Trophoblast cell (in vitro differentiated cells and primary cell): ENCODE measurements at regions not wholly inside any gene's neighbourhood (a gene's known extent, or its start where the extent isn't known, plus 50 kb on each side); places are given as distances from the start of the nearest gene placed in this dataset.
A peak's percentile ranks its signal among the peaks of the same experiment; 100 is the strongest.

Experiments used
- DNase-seq, 2 donors: peaks; one replicate each; pipeline ENCODE4 v3.0.0-alpha.2; 2016
- H2AFZ ChIP-seq: 2 replicates; pipeline ENCODE4 v1.6.1; 2013; ENCODE audit warnings: low read length, moderate library complexity, mild to moderate bottlenecking; ENCODE audit not compliant: insufficient read depth, poor library complexity
- H2AK5ac ChIP-seq: 2 replicates; pipeline ENCODE4 v1.6.1; 2013; ENCODE audit warnings: mild to moderate bottlenecking, low read length
- H2BK120ac ChIP-seq: 2 replicates; pipeline ENCODE4 v1.6.1; 2013; ENCODE audit warnings: low read length, mild to moderate bottlenecking, moderate library complexity; ENCODE audit not compliant: insufficient read depth, poor library complexity
- H2BK12ac ChIP-seq: 2 replicates; pipeline ENCODE4 v1.6.1; 2013; ENCODE audit warnings: mild to moderate bottlenecking, low read length, moderate library complexity
- H2BK5ac ChIP-seq: 2 replicates; pipeline ENCODE4 v1.6.1; 2013; ENCODE audit warnings: low read length, low read depth, moderate library complexity, mild to moderate bottlenecking; ENCODE audit not compliant: poor library complexity
- H3K14ac ChIP-seq: 2 replicates; pipeline ENCODE4 v1.6.1; 2013; ENCODE audit warnings: mild to moderate bottlenecking, low read length
- H3K18ac ChIP-seq: 2 replicates; pipeline ENCODE4 v1.6.1; 2013; ENCODE audit warnings: mild to moderate bottlenecking, low read length
- H3K23ac ChIP-seq: 2 replicates; pipeline ENCODE4 v1.6.1; 2013; ENCODE audit warnings: low read length
- H3K27ac ChIP-seq: 2 replicates; pipeline ENCODE4 v1.5.1; 2013; ENCODE audit warnings: low read depth, mild to moderate bottlenecking, inconsistent platforms, low read length, moderate library complexity
- H3K27me3 ChIP-seq: 2 replicates; pipeline ENCODE4 v1.6.1; 2013; ENCODE audit warnings: inconsistent platforms, mild to moderate bottlenecking, low read length, moderate library complexity; ENCODE audit not compliant: insufficient read depth
- H3K36me3 ChIP-seq, 2 experiments: 1 replicate in 1 of 2; 2 replicates in 1 of 2; pipeline ENCODE4 v1.6.1; 2013; ENCODE audit warnings: low read length in 2 of 2, mild to moderate bottlenecking in 2 of 2, moderate library complexity in 1 of 2; ENCODE audit not compliant: insufficient read depth in 2 of 2, control insufficient read depth in 1 of 2
- H3K4ac ChIP-seq: 2 replicates; pipeline ENCODE4 v1.6.1; 2013; ENCODE audit warnings: low read depth, mild to moderate bottlenecking, low read length, moderate library complexity
- H3K4me1 ChIP-seq, 2 experiments: 1 replicate in 1 of 2; 2 replicates in 1 of 2; pipeline ENCODE4 v1.6.1; 2013; ENCODE audit warnings: low read length in 2 of 2, mild to moderate bottlenecking in 2 of 2, moderate library complexity in 1 of 2; ENCODE audit not compliant: insufficient read depth in 2 of 2, control insufficient read depth in 1 of 2
- H3K4me2 ChIP-seq: 2 replicates; pipeline ENCODE4 v1.6.1; 2013; ENCODE audit warnings: inconsistent platforms, mild to moderate bottlenecking, low read length, moderate library complexity
- H3K4me3 ChIP-seq: 2 replicates; pipeline ENCODE4 v1.5.1; 2013; ENCODE audit warnings: mild to moderate bottlenecking, low read depth, low read length, inconsistent platforms
- H3K79me1 ChIP-seq: one replicate; pipeline ENCODE4 v1.6.1; 2013; ENCODE audit warnings: low read length
- H3K79me2 ChIP-seq: 2 replicates; pipeline ENCODE4 v1.6.1; 2013; ENCODE audit warnings: low read length, mild to moderate bottlenecking; ENCODE audit not compliant: control insufficient read depth, insufficient read depth, poor library complexity
- H3K9ac ChIP-seq: 2 replicates; pipeline ENCODE4 v1.6.1; 2013; ENCODE audit warnings: mild to moderate bottlenecking, low read length
- H3K9me3 ChIP-seq: 2 replicates; pipeline ENCODE4 v1.6.1; 2013; ENCODE audit warnings: low read depth, mild to moderate bottlenecking, control low read depth, inconsistent platforms, low read length; ENCODE audit not compliant: insufficient read depth
- H4K12ac ChIP-seq: 2 replicates; pipeline ENCODE4 v1.6.1; 2013; ENCODE audit warnings: low read depth, mild to moderate bottlenecking, low read length, moderate library complexity
- H4K8ac ChIP-seq: 2 replicates; pipeline ENCODE4 v1.6.1; 2013; ENCODE audit warnings: low read depth, mild to moderate bottlenecking, low read length, moderate library complexity
- H4K91ac ChIP-seq: one replicate; pipeline ENCODE4 v1.6.1; 2013; ENCODE audit warnings: low read depth, mild to moderate bottlenecking, low read length, moderate library complexity
- WGBS: extraction: QIAGEN DNeasy Blood & Tissue Kit; methylation state at CpG from one replicate; pipeline ENCODE4 v1.1.7; 2013; ENCODE audit warnings: missing lambda C conversion rate; ENCODE audit not compliant: insufficient read length, insufficient coverage; ENCODE audit errors: extremely low coverage; 5-methylcytosine and 5-hydroxymethylcytosine counted together

GRCh38 chr1:167158111-167158812 lies 62.4 kb upstream of the POU2F1 start:
- H3K4me2 ChIP-seq = no peak overlapping the region
- peak overlapping the region; percentile 25 for H4K8ac ChIP-seq
- no peak overlapping the region for H3K4me3 ChIP-seq
- H3K4ac ChIP-seq = peak overlapping the region; percentile 1
- no peak overlapping the region for H3K23ac ChIP-seq
- peaks cover 19% of the 10 kb centered on the region for H3K79me1 ChIP-seq
- peaks cover 12 to 22% of the 10 kb centered on the region in 2 experiments for H3K4me1 ChIP-seq
- DNase-seq = no peak
- H2BK12ac ChIP-seq = peak overlapping the region; percentile 92
- peak overlapping the region; percentile 33 for H3K18ac ChIP-seq
- H3K36me3 ChIP-seq = peaks cover 0 to 2% of the 10 kb centered on the region in 2 experiments
- no peak overlapping the region for H2AFZ ChIP-seq
- WGBS = no CpG with 5 or more reads among the region's 6 CpGs
- no peak overlapping the region for H3K9ac ChIP-seq
- no peaks in the 10 kb centered on the region for H3K9me3 ChIP-seq
- no peak overlapping the region for H2AK5ac ChIP-seq
- no peak overlapping the region for H4K12ac ChIP-seq
- peak overlapping the region; percentile 23 for H2BK5ac ChIP-seq
- H3K27ac ChIP-seq = no peak overlapping the region
- peak overlapping the region; percentile 33 for H4K91ac ChIP-seq
- peak overlapping the region; percentile 6 for H2BK120ac ChIP-seq
- H3K14ac ChIP-seq = peak overlapping the region; percentile 57
- H3K79me2 ChIP-seq = peaks cover 5% of the 10 kb centered on the region
- H3K27me3 ChIP-seq = no peaks in the 10 kb centered on the region

DNA sequence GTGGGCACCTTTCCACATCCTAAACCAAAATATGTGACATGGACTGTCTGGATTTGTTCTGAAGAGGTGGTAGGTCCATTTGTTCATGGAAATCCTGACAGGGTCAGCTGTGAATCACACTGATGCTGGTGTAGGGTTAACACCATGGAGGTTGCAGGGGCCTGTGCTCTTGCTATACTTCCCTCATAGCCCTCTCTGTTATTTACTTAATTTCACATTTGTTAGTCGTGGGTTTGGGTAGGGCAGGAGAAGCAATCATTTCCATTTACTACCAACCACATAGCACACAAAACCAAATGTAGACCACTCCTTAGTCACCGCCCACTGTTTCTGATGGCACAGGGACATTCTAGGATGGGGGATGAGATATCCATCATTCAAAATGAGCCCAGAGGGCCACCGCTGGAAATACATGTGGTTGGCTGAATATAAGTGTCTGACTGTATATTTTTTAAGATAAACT lies 61.8 kb upstream of the POU2F1 start:
- H4K8ac ChIP-seq = no peak overlapping the region
- no CpG with 5 or more reads among the region's 3 CpGs for WGBS
- peaks cover 12 to 22% of the 10 kb centered on the region in 2 experiments for H3K4me1 ChIP-seq
- peaks cover 0 to 2% of the 10 kb centered on the region in 2 experiments for H3K36me3 ChIP-seq
- no peak overlapping the region for H3K4me3 ChIP-seq
- H3K23ac ChIP-seq = no peak overlapping the region
- H4K91ac ChIP-seq = peak overlapping the region; percentile 33
- H3K9ac ChIP-seq = no peak overlapping the region
- no peak overlapping the region for H3K27ac ChIP-seq
- H2BK120ac ChIP-seq = peak overlapping the region; percentile 6
- DNase-seq = no peak
- peaks cover 19% of the 10 kb centered on the region for H3K79me1 ChIP-seq
- H2AFZ ChIP-seq = no peak overlapping the region
- H4K12ac ChIP-seq = no peak overlapping the region
- peaks cover 5% of the 10 kb centered on the region for H3K79me2 ChIP-seq
- H3K14ac ChIP-seq = no peak overlapping the region
- no peak overlapping the region for H2AK5ac ChIP-seq
- no peaks in the 10 kb centered on the region for H3K27me3 ChIP-seq
- H2BK5ac ChIP-seq = no peak overlapping the region
- peak overlapping the region; percentile 1 for H3K4ac ChIP-seq
- H3K9me3 ChIP-seq = no peaks in the 10 kb centered on the region
- peak overlapping the region; percentile 92 for H2BK12ac ChIP-seq
- no peak overlapping the region for H3K4me2 ChIP-seq
- no peak overlapping the region for H3K18ac ChIP-seq

DNA sequence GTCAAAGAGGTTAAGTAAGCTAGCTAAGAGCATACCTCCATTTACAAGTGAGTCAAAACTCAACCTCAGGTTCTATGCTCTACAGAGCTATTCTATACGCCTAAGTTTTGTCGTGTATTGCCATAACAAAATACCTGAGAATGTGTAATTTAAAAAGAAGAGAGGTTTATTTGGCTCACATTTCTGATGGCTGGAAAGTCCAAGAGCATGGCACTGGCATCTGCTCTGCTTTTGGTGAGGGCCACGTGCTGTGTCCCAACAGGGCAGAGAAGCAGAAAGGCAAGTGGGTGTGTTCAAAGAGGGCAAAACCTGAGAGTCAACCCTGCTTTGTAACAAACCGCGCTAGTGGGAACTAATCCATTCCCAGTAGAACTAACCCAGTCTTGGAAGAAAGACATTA lies 60.9 kb upstream of the POU2F1 start:
- Histone ChIP-seq H3K27me3 (no peaks in the 10 kb centered on the region), H4K12ac (no peak overlapping the region), H3K9me3 (no peaks in the 10 kb centered on the region), H3K27ac (no peak overlapping the region), H2BK120ac (peak overlapping the region; percentile 23), H3K36me3 (peaks cover 0 to 2% of the 10 kb centered on the region in 2 experiments), H3K4me2 (no peak overlapping the region), H3K23ac (no peak overlapping the region), H4K91ac (peak overlapping the region; percentile 45), H4K8ac (no peak overlapping the region), H2AK5ac (no peak overlapping the region), H2BK12ac (peak overlapping the region; percentile 89), H3K79me1 (peaks cover 22% of the 10 kb centered on the region), H3K9ac (no peak overlapping the region), H3K4ac (no peak overlapping the region), H3K4me1 (peaks cover 15 to 26% of the 10 kb centered on the region in 2 experiments), H3K18ac (no peak overlapping the region), H3K14ac (no peak overlapping the region), H2AFZ (no peak overlapping the region), H3K79me2 (peaks cover 5% of the 10 kb centered on the region), H2BK5ac (no peak overlapping the region), H3K4me3 (no peak overlapping the region)
- DNase-seq = peak in 1 of 2 donors; percentile 82
- no CpG with 5 or more reads among the region's 5 CpGs for WGBS

DNA sequence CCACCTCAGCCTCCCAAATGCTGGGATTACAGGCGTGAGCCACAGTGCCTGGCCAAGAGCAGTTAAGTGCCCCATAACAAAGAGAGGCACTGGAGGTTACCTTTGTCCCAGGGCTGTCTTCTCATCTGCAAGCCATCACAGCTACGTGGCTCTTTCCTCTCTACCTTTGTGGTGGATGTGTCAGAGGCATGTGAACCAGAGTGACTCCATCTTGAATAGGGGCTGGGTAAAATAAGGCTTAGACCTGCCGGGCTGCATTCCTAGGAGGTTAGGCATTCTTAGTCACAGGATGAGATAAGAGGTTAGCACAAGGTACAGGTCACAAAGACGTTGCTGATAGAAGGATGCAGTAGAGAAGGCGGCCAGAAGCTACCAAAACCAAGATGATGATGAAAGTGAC lies 59.4 kb upstream of the POU2F1 start:
- no peaks in the 10 kb centered on the region for H3K27me3 ChIP-seq
- H3K23ac ChIP-seq = no peak overlapping the region
- peaks cover 15 to 31% of the 10 kb centered on the region in 2 experiments for H3K4me1 ChIP-seq
- no CpG with 5 or more reads among the region's 5 CpGs for WGBS
- peak; percentile 94 to 95 for DNase-seq
- no peak overlapping the region for H2BK12ac ChIP-seq
- H3K79me1 ChIP-seq = peaks cover 24% of the 10 kb centered on the region
- H3K27ac ChIP-seq = no peak overlapping the region
- H3K9me3 ChIP-seq = no peaks in the 10 kb centered on the region
- H3K4me2 ChIP-seq = no peak overlapping the region
- H3K4me3 ChIP-seq = no peak overlapping the region
- H2BK120ac ChIP-seq = peak overlapping the region; percentile 41
- no peaks in the 10 kb centered on the region for H3K36me3 ChIP-seq
- peak overlapping the region; percentile 32 for H4K8ac ChIP-seq
- no peak overlapping the region for H2AFZ ChIP-seq
- no peak overlapping the region for H3K9ac ChIP-seq
- H4K91ac ChIP-seq = peak overlapping the region; percentile 39
- no peak overlapping the region for H3K14ac ChIP-seq
- H3K79me2 ChIP-seq = peaks cover 5% of the 10 kb centered on the region
- peak overlapping the region; percentile 16 for H2BK5ac ChIP-seq
- no peak overlapping the region for H2AK5ac ChIP-seq
- H4K12ac ChIP-seq = no peak overlapping the region
- H3K18ac ChIP-seq = no peak overlapping the region
- H3K4ac ChIP-seq = no peak overlapping the region
